HepG2 (cell line): ENCODE measurements at regions not wholly inside any gene's neighbourhood (a gene's known extent, or its start where the extent isn't known, plus 50 kb on each side); places are given as distances from the start of the nearest gene placed in this dataset.

Experiments
- ATAC-seq: fragments of 200-7000 bp; cut with Tn5 transposase; 3 replicates; pipeline ENCODE4 v1.9.1; 2020; ENCODE audit warnings: mild to moderate bottlenecking, moderate library complexity
- BruUV-seq: library from RNA; stranded (reverse); fragments of 400-500 nt; replicated peaks from 2 replicates; lab custom pipeline; 2021; lab: Mats Ljungman, UMichigan
- CTCF ChIA-PET: fragments of 300-600 bp; formaldehyde crosslinking; extraction: SDS; loops from one replicate; lab custom pipeline; 2021; ENCODE audit warnings: low total read pairs, inconsistent platforms, low intra/inter-chr PET ratio; lab: Yijun Ruan, JAX
- POLR2A ChIA-PET: fragments of 350-600 bp; sonication (Branson Sonifier 250); formaldehyde crosslinking; loops from one replicate; lab custom pipeline; 2020; ENCODE audit warnings: antibody characterized with exemption, inconsistent platforms; lab: Yijun Ruan, JAX
- DNase-seq: peaks from one replicate; pipeline ENCODE4 v3.0.0-alpha.2; 2015; ENCODE audit warnings: low spot score
- FAIRE-seq: peaks from 3 replicates; lab custom pipeline; 2011; peaks lifted over from hg19 to GRCh38; lab: Jason Lieb, UNC
- H2AFZ ChIP-seq: one replicate; pipeline ENCODE4 v1.6.1; 2011; ENCODE audit warnings: low read length, inconsistent platforms
- H3K27ac ChIP-seq: fragments of 300-600 bp; 3 replicates; pipeline ENCODE4 v1.8.0; 2011; ENCODE audit warnings: mixed run types, mild to moderate bottlenecking, mixed read lengths, low read length, inconsistent platforms; ENCODE audit not compliant: insufficient read depth; ENCODE audit errors: extremely low read length
- H3K27me3 ChIP-seq, 2 experiments: fragments of 200-600 bp in 1 of 2; 2 replicates in 1 of 2; 3 replicates in 1 of 2; pipeline versions ENCODE4 v1.6.0 to v1.8.0; 2011; ENCODE audit warnings: low read length in 2 of 2, mild to moderate bottlenecking in 2 of 2, moderate library complexity in 2 of 2, inconsistent platforms in 1 of 2; ENCODE audit not compliant: insufficient read depth in 2 of 2, control insufficient read depth in 1 of 2
- H3K36me3 ChIP-seq, 2 experiments: fragments of 200-600 bp in 1 of 2; replicated peaks in 1 of 2; 2 replicates in 1 of 2; 3 replicates in 1 of 2; pipeline versions ENCODE4 v1.5.1 to v1.8.0; 2011; ENCODE audit warnings: low read length in 2 of 2, inconsistent platforms in 1 of 2; ENCODE audit not compliant: insufficient read depth in 2 of 2, control insufficient read depth in 1 of 2
- H3K4me1 ChIP-seq: 2 replicates; pipeline ENCODE4 v1.5.1; 2012; ENCODE audit warnings: low read length, inconsistent platforms; ENCODE audit not compliant: insufficient read depth
- H3K4me2 ChIP-seq: 2 replicates; pipeline ENCODE4 v1.6.0; 2011; ENCODE audit warnings: low read depth, low read length, inconsistent platforms
- H3K4me3 ChIP-seq, 3 experiments: fragments of 200-600 bp in 1 of 3; sonication (generic), shearing (Covaris generic) in 1 of 3; replicated peaks in 1 of 3; 2 replicates each; pipeline ENCODE4 v1.5.1; 2011 to 2016; ENCODE audit warnings: low read length in 3 of 3, inconsistent platforms in 2 of 3, low read depth in 2 of 3, mild to moderate bottlenecking in 2 of 3, control low read depth in 1 of 3, mixed read lengths in 1 of 3; ENCODE audit not compliant: insufficient read depth in 1 of 3
- H3K79me2 ChIP-seq: one replicate; pipeline ENCODE4 v1.6.1; 2011; ENCODE audit warnings: low read length, inconsistent platforms; ENCODE audit not compliant: insufficient read depth
- H3K9ac ChIP-seq: 2 replicates; pipeline ENCODE4 v1.6.0; 2011; ENCODE audit warnings: mild to moderate bottlenecking, low read depth, low read length, inconsistent platforms; ENCODE audit not compliant: insufficient read depth
- H3K9me3 ChIP-seq: 2 replicates; pipeline ENCODE4 v1.5.1; 2012; ENCODE audit warnings: mild to moderate bottlenecking, low read length
- H4K20me1 ChIP-seq: 2 replicates; pipeline ENCODE4 v1.6.0; 2011; ENCODE audit warnings: inconsistent platforms, mild to moderate bottlenecking, low read length, moderate library complexity; ENCODE audit not compliant: insufficient read depth
- TEAD2 ChIP-seq: sonication (generic); formaldehyde crosslinking; IDR thresholded peaks from 2 replicates; pipeline ENCODE4 v1.9.0; 2021; ENCODE audit warnings: missing genetic modification reagents
- TFDP1 ChIP-seq: IDR thresholded peaks from 2 replicates; pipeline ENCODE4 v1.6.1; 2016; ENCODE audit warnings: missing compliant biosample characterization, missing genetic modification reagents, borderline replicate concordance
- ZFP36L1 ChIP-seq: sonication (generic); formaldehyde crosslinking; IDR thresholded peaks from 2 replicates; pipeline ENCODE4 v1.8.0; 2022; ENCODE audit warnings: mild to moderate bottlenecking, missing genetic modification reagents, moderate library complexity
- ZKSCAN1 ChIP-seq: fragments of 150-350 bp; IDR thresholded peaks from 2 replicates; pipeline ENCODE4 v1.6.1; 2014; ENCODE audit warnings: low read length
- ZNF431 ChIP-seq: sonication (generic); formaldehyde crosslinking; IDR thresholded peaks from 2 replicates; pipeline ENCODE4 v1.9.0; 2022; ENCODE audit warnings: missing genetic modification reagents, low read depth, mild to moderate bottlenecking, borderline replicate concordance
- ZNF839 ChIP-seq: sonication (generic); formaldehyde crosslinking; IDR thresholded peaks from 2 replicates; pipeline ENCODE4 v1.4.0; 2020; ENCODE audit warnings: missing genetic modification reagents, mild to moderate bottlenecking, borderline replicate concordance
- WGBS: methylation state at CpG from one replicate; pipeline ENCODE4 v1.1.6; 2017; ENCODE audit warnings: low lambda C conversion rate; 5-methylcytosine and 5-hydroxymethylcytosine counted together
- in situ Hi-C: cut with HindIII; loops from 2 replicates; pipeline ENCODE4 v1.10.0; 2017; ENCODE audit warnings: low pct_unique_long_range_greater_than_20kb; ENCODE audit not compliant: extremely low pct_ligation_motif_present
- intact Hi-C: fragments of 100-400 bp; cut with micrococcal nuclease; formaldehyde crosslinking; loops from one replicate; pipeline ENCODE4 v1.10.0; 2022; ENCODE audit not compliant: unreplicated experiment
- TF ChIP-seq, protein P1 (sequence below): sonication (generic); formaldehyde crosslinking; IDR thresholded peaks from 2 replicates; pipeline ENCODE4 v1.5.0; 2020; ENCODE audit warnings: missing genetic modification reagents
- TF ChIP-seq, protein P2 (sequence below): sonication (generic); formaldehyde crosslinking; IDR thresholded peaks from 2 replicates; pipeline ENCODE4 v1.5.0; 2020; ENCODE audit warnings: missing genetic modification reagents, mild to moderate bottlenecking, borderline replicate concordance

DNA sequence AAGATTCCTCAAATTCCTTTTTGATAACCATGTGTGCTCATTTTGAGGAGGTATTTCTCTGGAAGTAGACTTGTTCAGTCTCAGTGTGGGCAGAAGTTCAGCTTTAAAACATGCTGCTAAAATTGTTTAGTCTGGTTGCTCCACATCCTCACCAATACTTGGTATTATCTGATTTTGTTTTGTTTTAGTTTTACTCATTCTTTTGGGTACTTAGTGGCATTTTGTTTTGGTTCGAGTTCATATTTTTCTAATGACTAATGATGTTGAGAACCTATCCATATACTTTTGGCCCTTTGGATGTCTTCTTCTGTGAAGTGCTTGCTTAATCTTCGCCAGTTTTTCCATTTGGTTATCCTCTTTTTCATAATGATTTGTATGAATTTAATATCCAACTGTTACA lies 694.2 kb upstream of the FZD8 start:
- H3K79me2 ChIP-seq, result no peaks in the 10 kb centered on the region
- TF ChIP-seq, protein P1, sequence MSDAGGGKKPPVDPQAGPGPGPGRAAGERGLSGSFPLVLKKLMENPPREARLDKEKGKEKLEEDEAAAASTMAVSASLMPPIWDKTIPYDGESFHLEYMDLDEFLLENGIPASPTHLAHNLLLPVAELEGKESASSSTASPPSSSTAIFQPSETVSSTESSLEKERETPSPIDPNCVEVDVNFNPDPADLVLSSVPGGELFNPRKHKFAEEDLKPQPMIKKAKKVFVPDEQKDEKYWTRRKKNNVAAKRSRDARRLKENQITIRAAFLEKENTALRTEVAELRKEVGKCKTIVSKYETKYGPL (CRISPR knock-in tag), result no peak
- TF ChIP-seq TEAD2, result no peak
- TF ChIP-seq, protein P2, sequence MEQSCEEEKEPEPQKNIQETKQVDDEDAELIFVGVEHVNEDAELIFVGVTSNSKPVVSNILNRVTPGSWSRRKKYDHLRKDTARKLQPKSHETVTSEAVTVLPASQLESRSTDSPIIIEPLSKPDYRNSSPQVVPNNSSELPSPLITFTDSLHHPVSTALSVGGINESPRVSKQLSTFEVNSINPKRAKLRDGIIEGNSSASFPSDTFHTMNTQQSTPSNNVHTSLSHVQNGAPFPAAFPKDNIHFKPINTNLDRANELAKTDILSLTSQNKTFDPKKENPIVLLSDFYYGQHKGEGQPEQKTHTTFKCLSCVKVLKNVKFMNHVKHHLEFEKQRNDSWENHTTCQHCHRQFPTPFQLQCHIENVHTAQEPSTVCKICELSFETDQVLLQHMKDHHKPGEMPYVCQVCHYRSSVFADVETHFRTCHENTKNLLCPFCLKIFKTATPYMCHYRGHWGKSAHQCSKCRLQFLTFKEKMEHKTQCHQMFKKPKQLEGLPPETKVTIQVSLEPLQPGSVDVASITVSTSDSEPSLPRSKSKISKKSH (CRISPR knock-in tag), result no peak
- no peak for TF ChIP-seq ZFP36L1 (CRISPR knock-in tag)
- TF ChIP-seq, all 625 proteins: peak for 0
- no peak for FAIRE-seq
- Histone ChIP-seq H4K20me1 (no peaks in the 10 kb centered on the region), H3K9me3 (no peaks in the 10 kb centered on the region), H3K27ac (no peak overlapping the region), H3K4me1 (no peaks in the 10 kb centered on the region), H3K9ac (no peak overlapping the region), H3K27me3 (no peaks in the 10 kb centered on the region), H3K4me2 (no peak overlapping the region), H2AFZ (no peak overlapping the region), H3K4me3 (no peak overlapping the region), H3K36me3 (no peaks in the 10 kb centered on the region)
- intact Hi-C loops (no loop called here), in situ Hi-C loops (no loop called here)
- ChIA-PET CTCF (no interaction called here), POLR2A (no interaction called here)
- no peak for DNase-seq
- ATAC-seq, result no peak
- 2% methylated on average over 2 of the region's 2 CpGs for WGBS
- no TSS peak for BruUV-seq

DNA sequence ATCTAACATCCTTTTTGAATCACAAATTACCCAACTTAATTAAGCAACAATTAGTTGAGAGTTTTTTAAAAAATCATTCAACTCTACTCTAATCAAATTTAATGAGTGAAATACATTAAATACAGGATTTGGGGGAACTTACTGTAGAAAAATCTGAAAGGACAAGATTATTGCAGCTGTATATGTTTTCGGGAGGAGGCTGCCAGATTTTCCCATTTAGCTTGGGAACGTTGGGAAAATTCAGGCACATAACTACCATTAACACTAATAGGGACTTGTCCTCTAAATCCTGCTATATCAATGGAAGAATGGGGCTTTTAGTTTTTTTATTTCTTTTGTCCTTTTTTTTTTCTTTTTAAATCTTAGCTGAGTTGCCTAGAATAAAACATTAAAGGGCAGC lies 691.4 kb upstream of the FZD8 start:
- ChIA-PET CTCF (no interaction called here), POLR2A (no interaction called here)
- DNase-seq (no peak), ATAC-seq (no peak), FAIRE-seq (no peak)
- in situ Hi-C loops, result no loop called here
- no peaks in the 10 kb centered on the region for H3K9me3 ChIP-seq
- H3K79me2 ChIP-seq, result no peaks in the 10 kb centered on the region
- H3K4me2 ChIP-seq, result no peak overlapping the region
- H3K27ac ChIP-seq, result no peak overlapping the region
- H3K4me3 ChIP-seq, result no peak overlapping the region
- no peak overlapping the region for H2AFZ ChIP-seq
- WGBS, result 3% methylated on average over 2 of the region's 2 CpGs
- no peaks in the 10 kb centered on the region for H4K20me1 ChIP-seq
- intact Hi-C loops, result no loop called here
- H3K9ac ChIP-seq, result no peak overlapping the region
- BruUV-seq, result no TSS peak
- no peaks in the 10 kb centered on the region for H3K36me3 ChIP-seq
- no peaks in the 10 kb centered on the region for H3K4me1 ChIP-seq
- TF ChIP-seq TFDP1 (CRISPR knock-in tag) (no peak), ZKSCAN1 (no peak), ZNF839 (CRISPR knock-in tag) (no peak), ZNF431 (CRISPR knock-in tag) (no peak)
- H3K27me3 ChIP-seq, result no peaks in the 10 kb centered on the region
